ENCODE measurements at regions not wholly inside any gene's neighbourhood (a gene's known extent, or its start where the extent isn't known, plus 50 kb on each side); places are given as distances from the start of the nearest gene placed in this dataset.

GRCh38 chr9:89969881-89970639 lies 365.2 kb downstream of the GADD45G start:
- no peak for DNase-seq (ENCODE audit: low spot score)

GRCh38 chr9:89970701-89971100 lies 365.9 kb downstream of the GADD45G start:
- DNase-seq (ENCODE audit: low spot score) = no peak

- no peak for DNase-seq (ENCODE audit: low spot score)
Measured at GRCh38 chr9:89972535-89972934, 367.7 kb downstream of the GADD45G start.

- DNase-seq (ENCODE audit: low spot score) = no peak
Measured at GRCh38 chr9:89974582-89974981, 369.8 kb downstream of the GADD45G start.

- no peak for DNase-seq (ENCODE audit: low spot score)
Measured at GRCh38 chr9:89975024-89975423, 370.2 kb downstream of the GADD45G start.

GRCh38 chr9:89975630-89976029 lies 370.8 kb downstream of the GADD45G start:
- no peak for DNase-seq (ENCODE audit: low spot score)

GRCh38 chr9:89978185-89978584 lies 373.4 kb downstream of the GADD45G start:
- no peak for DNase-seq (ENCODE audit: low spot score)

GRCh38 chr9:89980600-89980999 lies 375.8 kb downstream of the GADD45G start:
- DNase-seq (ENCODE audit: low spot score) = no peak

- DNase-seq (ENCODE audit: low spot score) = no peak
Measured at GRCh38 chr9:89982016-89982415, 377.2 kb downstream of the GADD45G start.

GRCh38 chr9:89983411-89983810 lies 378.6 kb downstream of the GADD45G start:
- no peak for DNase-seq (ENCODE audit: low spot score)

GRCh38 chr9:89984214-89984613 lies 379.4 kb downstream of the GADD45G start:
- no peak for DNase-seq (ENCODE audit: low spot score)

GRCh38 chr9:89985068-89985467 lies 380.3 kb downstream of the GADD45G start:
- no peak for DNase-seq (ENCODE audit: low spot score)

- DNase-seq (ENCODE audit: low spot score) = no peak
Measured at GRCh38 chr9:89986190-89986589, 381.4 kb downstream of the GADD45G start.

GRCh38 chr9:89988458-89988857 lies 383.6 kb downstream of the GADD45G start:
- no peak for DNase-seq (ENCODE audit: low spot score)

GRCh38 chr9:89991204-89991790 lies 386.5 kb downstream of the GADD45G start:
- no peak for DNase-seq (ENCODE audit: low spot score)

- no peak for DNase-seq (ENCODE audit: low spot score)
Measured at GRCh38 chr9:89992326-89993198, 387.8 kb downstream of the GADD45G start.

GRCh38 chr9:89993678-89994630 lies 389.1 kb downstream of the GADD45G start:
- DNase-seq (ENCODE audit: low spot score) = no peak

GRCh38 chr9:89994988-89995613 lies 390.3 kb downstream of the GADD45G start:
- DNase-seq (ENCODE audit: low spot score) = no peak

- DNase-seq (ENCODE audit: low spot score) = no peak
Measured at GRCh38 chr9:89996116-89996515, 391.3 kb downstream of the GADD45G start.

GRCh38 chr9:89996773-89997172 lies 392.0 kb downstream of the GADD45G start:
- no peak for DNase-seq (ENCODE audit: low spot score)

- no peak for DNase-seq (ENCODE audit: low spot score)
Measured at GRCh38 chr9:89998633-89999032, 393.8 kb downstream of the GADD45G start.
